Upper lobe of left lung (tissue), 4 donors: ENCODE measurements at regions not wholly inside any gene's neighbourhood (a gene's known extent, or its start where the extent isn't known, plus 50 kb on each side); places are given as distances from the start of the nearest gene placed in this dataset.

Experiments used
- EP300 ChIP-seq, 4 donors: sonication (generic); formaldehyde crosslinking; IDR thresholded peaks; one replicate each; pipeline ENCODE4 v1.5.1; 2017; ENCODE audit warnings: antibody characterized with exemption in 4 of 4, control low read depth in 2 of 4
- POLR2A ChIP-seq, 4 donors: fragments of 450-650 bp; IDR thresholded peaks; one replicate each; pipeline ENCODE4 v1.5.1; 2016 to 2017; ENCODE audit warnings: antibody characterized with exemption in 4 of 4, mild to moderate bottlenecking in 2 of 4
- POLR2AphosphoS5 ChIP-seq, 2 donors: sonication (generic); formaldehyde crosslinking; IDR thresholded peaks; one replicate each; pipeline ENCODE4 v1.5.1; 2017; ENCODE audit warnings: antibody characterized with exemption in 2 of 2
- TF ChIP-seq, protein P1 (sequence below), 6 experiments: fragments of 450-650 bp in 4 of 6; fragments of 200-600 bp in 2 of 6; sonication (generic) in 2 of 6; IDR thresholded peaks; one replicate each; pipeline ENCODE4 v1.5.1; 2016 to 2019; ENCODE audit warnings: antibody characterized with exemption in 6 of 6

DNA sequence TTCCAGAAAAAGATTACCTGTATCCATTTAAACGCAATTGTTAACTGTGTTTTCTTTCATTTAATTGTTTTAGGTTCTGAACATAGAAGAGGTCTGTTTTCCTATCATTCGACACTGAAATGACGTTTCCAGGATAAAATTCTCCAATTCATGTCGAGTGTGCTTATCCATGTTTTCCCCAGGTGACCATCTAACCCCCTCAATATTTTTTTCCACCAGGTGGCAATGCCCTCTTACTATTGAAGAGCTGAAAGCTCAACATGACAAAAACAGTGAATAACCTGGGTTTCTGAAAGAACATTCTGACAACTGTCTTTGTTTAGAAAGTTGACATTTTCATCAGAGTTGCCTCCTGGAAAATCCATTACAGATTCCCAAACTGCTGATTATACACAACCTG lies 948.7 kb downstream of the KCNJ2 start:
- TF ChIP-seq, protein P1, sequence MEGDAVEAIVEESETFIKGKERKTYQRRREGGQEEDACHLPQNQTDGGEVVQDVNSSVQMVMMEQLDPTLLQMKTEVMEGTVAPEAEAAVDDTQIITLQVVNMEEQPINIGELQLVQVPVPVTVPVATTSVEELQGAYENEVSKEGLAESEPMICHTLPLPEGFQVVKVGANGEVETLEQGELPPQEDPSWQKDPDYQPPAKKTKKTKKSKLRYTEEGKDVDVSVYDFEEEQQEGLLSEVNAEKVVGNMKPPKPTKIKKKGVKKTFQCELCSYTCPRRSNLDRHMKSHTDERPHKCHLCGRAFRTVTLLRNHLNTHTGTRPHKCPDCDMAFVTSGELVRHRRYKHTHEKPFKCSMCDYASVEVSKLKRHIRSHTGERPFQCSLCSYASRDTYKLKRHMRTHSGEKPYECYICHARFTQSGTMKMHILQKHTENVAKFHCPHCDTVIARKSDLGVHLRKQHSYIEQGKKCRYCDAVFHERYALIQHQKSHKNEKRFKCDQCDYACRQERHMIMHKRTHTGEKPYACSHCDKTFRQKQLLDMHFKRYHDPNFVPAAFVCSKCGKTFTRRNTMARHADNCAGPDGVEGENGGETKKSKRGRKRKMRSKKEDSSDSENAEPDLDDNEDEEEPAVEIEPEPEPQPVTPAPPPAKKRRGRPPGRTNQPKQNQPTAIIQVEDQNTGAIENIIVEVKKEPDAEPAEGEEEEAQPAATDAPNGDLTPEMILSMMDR (IDR thresholded peaks at IDR 0.05): peak in 3 of 6 experiments; percentile 27 to 50 (median 36)
- TF ChIP-seq EP300 (IDR thresholded peaks at IDR 0.05) (no peak), POLR2A (IDR thresholded peaks at IDR 0.05) (no peak), POLR2AphosphoS5 (IDR thresholded peaks at IDR 0.05) (no peak)
